Endothelial cell (in vitro differentiated cells): ENCODE measurements at regions not wholly inside any gene's neighbourhood (a gene's known extent, or its start where the extent isn't known, plus 50 kb on each side); places are given as distances from the start of the nearest gene placed in this dataset.

ENCODE experiments used
- DNase-seq: peaks from one replicate; pipeline ENCODE4 v3.0.0; 2021; ENCODE audit warnings: low spot score
- H3K27ac Mint-ChIP-seq: one replicate; pipeline ENCODE4 v1.8.0; 2021; ENCODE audit warnings: mixed read lengths, inconsistent platforms; ENCODE audit not compliant: unreplicated experiment
- H3K27me3 Mint-ChIP-seq: one replicate; pipeline ENCODE4 v1.8.0; 2021; ENCODE audit warnings: mild to moderate bottlenecking, moderate library complexity, mixed read lengths, inconsistent platforms; ENCODE audit not compliant: unreplicated experiment
- H3K36me3 Mint-ChIP-seq: one replicate; pipeline ENCODE4 v1.8.0; 2021; ENCODE audit warnings: mild to moderate bottlenecking, low read depth, mixed read lengths, inconsistent platforms; ENCODE audit not compliant: unreplicated experiment
- H3K4me1 Mint-ChIP-seq: one replicate; pipeline ENCODE4 v1.8.0; 2021; ENCODE audit warnings: mild to moderate bottlenecking, mixed read lengths, inconsistent platforms; ENCODE audit not compliant: unreplicated experiment
- H3K4me3 Mint-ChIP-seq: one replicate; pipeline ENCODE4 v1.8.0; 2021; ENCODE audit warnings: mild to moderate bottlenecking, mixed read lengths, inconsistent platforms; ENCODE audit not compliant: unreplicated experiment
- H3K9me3 Mint-ChIP-seq: one replicate; pipeline ENCODE4 v1.8.0; 2021; ENCODE audit warnings: mixed read lengths, inconsistent platforms; ENCODE audit not compliant: unreplicated experiment
- CTCF ChIP-seq: fragments of 200-600 bp; sonication (generic); IDR thresholded peaks from one replicate; pipeline ENCODE4 v1.5.0; 2021; ENCODE audit warnings: antibody characterized with exemption; ENCODE audit not compliant: unreplicated experiment

- H3K4me1 Mint-ChIP-seq, result no peaks in the 10 kb centered on the region
- no peak overlapping the region for H3K27ac Mint-ChIP-seq
- TF ChIP-seq CTCF, result no peak
- H3K9me3 Mint-ChIP-seq, result no peaks in the 10 kb centered on the region
- H3K27me3 Mint-ChIP-seq, result peaks cover 1% of the 10 kb centered on the region
- H3K36me3 Mint-ChIP-seq, result no peaks in the 10 kb centered on the region
- no peak overlapping the region for H3K4me3 Mint-ChIP-seq
- no peak for DNase-seq
These were observed 112.6 kb downstream of the THBS2 start for GRCh38 chr6:169140986-169141495.

GRCh38 chr6:169139179-169139971 lies 114.3 kb downstream of the THBS2 start:
- no peak for DNase-seq
- TF ChIP-seq CTCF, result no peak
- Mint-ChIP-seq H3K4me1 (no peaks in the 10 kb centered on the region), H3K4me3 (no peak overlapping the region), H3K27me3 (peaks cover 1% of the 10 kb centered on the region), H3K9me3 (no peaks in the 10 kb centered on the region), H3K27ac (no peak overlapping the region), H3K36me3 (no peaks in the 10 kb centered on the region)

- Mint-ChIP-seq H3K36me3 (no peaks in the 10 kb centered on the region), H3K27ac (no peak overlapping the region), H3K9me3 (no peaks in the 10 kb centered on the region), H3K4me3 (no peak overlapping the region), H3K27me3 (no peaks in the 10 kb centered on the region), H3K4me1 (no peaks in the 10 kb centered on the region)
- no peak for TF ChIP-seq CTCF
- no peak for DNase-seq
These were observed 121.2 kb downstream of the THBS2 start for GRCh38 chr6:169132352-169132940.

GRCh38 chr6:169131390-169131789 lies 122.3 kb downstream of the THBS2 start:
- H3K36me3 Mint-ChIP-seq, result no peaks in the 10 kb centered on the region
- no peak overlapping the region for H3K27ac Mint-ChIP-seq
- DNase-seq, result no peak
- no peak for TF ChIP-seq CTCF
- no peaks in the 10 kb centered on the region for H3K4me1 Mint-ChIP-seq
- no peaks in the 10 kb centered on the region for H3K27me3 Mint-ChIP-seq
- H3K9me3 Mint-ChIP-seq, result no peaks in the 10 kb centered on the region
- no peak overlapping the region for H3K4me3 Mint-ChIP-seq

- Mint-ChIP-seq H3K36me3 (no peaks in the 10 kb centered on the region), H3K27me3 (no peaks in the 10 kb centered on the region), H3K4me3 (no peak overlapping the region), H3K9me3 (no peaks in the 10 kb centered on the region), H3K27ac (no peak overlapping the region), H3K4me1 (no peaks in the 10 kb centered on the region)
- TF ChIP-seq CTCF, result no peak
- DNase-seq, result no peak
These were observed 123.5 kb downstream of the THBS2 start for GRCh38 chr6:169130113-169130512.
